ENCODE measurements at regions not wholly inside any gene's neighbourhood (a gene's known extent, or its start where the extent isn't known, plus 50 kb on each side); places are given as distances from the start of the nearest gene placed in this dataset.

DNA sequence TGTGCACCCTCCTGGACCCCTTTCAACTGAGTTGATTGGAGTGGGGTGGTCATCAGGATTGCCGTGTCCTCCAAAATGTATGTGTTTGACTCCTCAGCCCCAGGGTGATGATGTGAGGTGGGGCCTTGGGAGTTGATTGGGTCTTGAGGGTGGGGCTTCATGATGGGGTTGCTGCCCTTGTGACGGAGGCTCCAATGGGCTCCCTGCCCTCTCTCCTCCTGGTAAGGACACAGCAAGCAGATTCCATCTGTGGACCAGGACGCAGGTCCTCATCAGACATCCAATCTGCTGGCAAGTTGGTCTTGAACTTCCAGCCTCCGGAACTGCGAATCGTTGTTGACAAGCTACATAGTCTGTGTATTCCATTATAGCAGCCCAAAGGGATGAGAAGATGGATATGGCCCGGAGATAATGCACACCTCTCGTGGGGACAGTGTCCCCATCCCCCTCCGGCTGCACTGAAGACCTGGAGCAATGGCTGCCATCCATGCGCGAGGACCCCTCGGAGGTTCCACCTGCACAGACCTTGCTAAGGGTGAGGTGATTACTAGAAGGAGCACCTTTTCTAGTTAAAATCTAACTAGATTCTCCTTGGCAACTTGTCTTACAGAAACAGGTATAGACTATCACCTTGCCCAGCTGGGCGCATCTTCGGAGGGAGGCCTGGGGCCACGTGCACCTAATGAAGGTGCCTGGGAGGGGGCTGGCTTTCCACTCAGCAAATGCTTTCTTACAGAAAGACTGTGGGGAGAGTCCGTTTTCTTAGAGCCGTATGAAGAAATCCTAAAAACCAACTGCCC, 75.7 kb upstream of the IRX4 start:
- peak in 1 of 2 experiments; percentile 17 for DNase-seq (ENCODE audit: low read depth in 1 of 2, low spot score in 2 of 2)
- 92% methylated on average over 17 of the region's 17 CpGs; no CpG with 5 or more reads in 1 of the 2 experiments for WGBS, 2 experiments (ENCODE audit: extremely low coverage in 1 of 2, insufficient coverage in 1 of 2, insufficient read length in 1 of 2, insufficient replicate concordance in 2 of 2, low coverage in 1 of 2, low lambda C conversion rate in 2 of 2, missing lambda C conversion rate in 1 of 2)
- Histone ChIP-seq H4K20me1 (replicated peaks in 1 of 2; ENCODE audit: control insufficient read depth in 1 of 2, insufficient read depth in 2 of 2, low read length in 2 of 2) (peaks cover 0 to 9% of the 10 kb centered on the region in 2 experiments), H2BK15ac (ENCODE audit: low read length) (no peak overlapping the region), H3K23me2 (ENCODE audit: low read depth, low read length) (peaks cover 7% of the 10 kb centered on the region; the same call in 1 of the 2 replicates), H3K27me3 (replicated peaks in 1 of 4; ENCODE audit: control insufficient read depth in 3 of 4, extremely low read depth in 1 of 4, insufficient read depth in 3 of 4, low read length in 3 of 4) (no peaks in the 10 kb centered on the region), H2BK5ac (ENCODE audit: low read depth, low read length) (no peak overlapping the region), H2BK120ac (replicated peaks; ENCODE audit: low read depth, low read length) (no peak overlapping the region), H2AFZ (ENCODE audit: low read length) (no peak overlapping the region), H2BK20ac (ENCODE audit: low read length) (no peak overlapping the region), H4K8ac (ENCODE audit: extremely low read depth, insufficient read depth, low read length) (no peak overlapping the region), H3K27ac (ENCODE audit: low read depth, low read length) (no peak overlapping the region), H3K23ac (ENCODE audit: insufficient read length) (no peak overlapping the region), H3K4ac (replicated peaks; ENCODE audit: insufficient read length, low read depth, low read length) (no peak overlapping the region), H3K79me1 (ENCODE audit: low read depth, low read length) (no peaks in the 10 kb centered on the region), H3K4me3 (ENCODE audit: extremely low read depth in 1 of 4, insufficient read depth in 2 of 4, low read depth in 3 of 4, low read length in 4 of 4) (no peak overlapping the region), H3K4me2 (ENCODE audit: insufficient read depth in 1 of 2, low read depth in 2 of 2, low read length in 2 of 2) (no peak overlapping the region), H2BK12ac (ENCODE audit: low read depth, low read length) (no peak overlapping the region), H3K36me3 (ENCODE audit: control insufficient read depth in 2 of 4, insufficient read depth in 4 of 4, low read length in 3 of 4) (no peaks in the 10 kb centered on the region; a peak in 1 of 8 replicates), H3K56ac (replicated peaks; ENCODE audit: insufficient read length, low read depth, low read length) (no peak overlapping the region), H3K4me1 (replicated peaks in 1 of 4; ENCODE audit: control insufficient read depth in 3 of 4, insufficient read depth in 4 of 4, low read length in 3 of 4) (no peaks in the 10 kb centered on the region), H3K18ac (ENCODE audit: extremely low read depth, low read length) (no peak overlapping the region), H3K9me3 (ENCODE audit: insufficient read depth in 2 of 2, low read depth in 1 of 2, low read length in 1 of 2) (peaks cover 0 to 5% of the 10 kb centered on the region in 2 experiments; a peak in 2 of 4 replicates), H2AK5ac (ENCODE audit: low read depth, low read length) (no peak overlapping the region), H4K91ac (replicated peaks; ENCODE audit: insufficient read length, low read length) (no peak overlapping the region), H4K5ac (ENCODE audit: insufficient read length, low read depth, low read length) (no peak overlapping the region), H3K9ac (replicated peaks in 1 of 4; ENCODE audit: extremely low read depth in 1 of 4, low read depth in 3 of 4, low read length in 3 of 4) (no peak overlapping the region), H3K79me2 (ENCODE audit: control insufficient read depth in 1 of 2, insufficient read depth in 2 of 2, low read length in 2 of 2) (no peaks in the 10 kb centered on the region), H3K14ac (ENCODE audit: insufficient read length) (no peak overlapping the region)
- ChIA-PET POLR2A (ENCODE audit: partially characterized antibody) (no interaction called here), CTCF (ENCODE audit: partially characterized antibody) (no interaction called here)
- FAIRE-seq: no peak

All from H1 (cell line).